Panc1 (cell line): ENCODE measurements at regions not wholly inside any gene's neighbourhood (a gene's known extent, or its start where the extent isn't known, plus 50 kb on each side); places are given as distances from the start of the nearest gene placed in this dataset.

ENCODE experiments used
- ATAC-seq: fragments of 200-7000 bp; cut with Tn5 transposase; 2 replicates; pipeline ENCODE4 v1.9.1; 2020; ENCODE audit warnings: mild to moderate bottlenecking, moderate library complexity
- BruUV-seq: library from RNA; stranded (reverse); fragments of 400-500 nt; replicated peaks from 2 replicates; lab custom pipeline; 2021; lab: Mats Ljungman, UMichigan
- CTCF ChIA-PET: fragments of 300-600 bp; sonication (Branson Sonifier 250); formaldehyde crosslinking; loops from one replicate; lab custom pipeline; 2022; ENCODE audit warnings: antibody characterized with exemption; lab: Charles Lee
- POLR2A ChIA-PET: fragments of 300-600 bp; sonication (Branson Sonifier 250); formaldehyde crosslinking; loops from one replicate; lab custom pipeline; 2022; ENCODE audit warnings: antibody characterized with exemption; lab: Charles Lee
- DNase-seq: peaks from one replicate; pipeline ENCODE4 v3.0.0-alpha.2; 2010; ENCODE audit warnings: low read depth, low spot score
- H3K27ac ChIP-seq: 2 replicates; pipeline ENCODE4 v1.5.1; 2011; ENCODE audit warnings: mild to moderate bottlenecking, low read length, inconsistent platforms
- H3K27me3 ChIP-seq: fragments of 200-500 bp; sonication (Bioruptor generic); 2 replicates; pipeline ENCODE4 v1.6.0; 2014; ENCODE audit warnings: low read length, inconsistent platforms; ENCODE audit not compliant: control insufficient read depth, insufficient read depth
- H3K36me3 ChIP-seq: fragments of 200-500 bp; sonication (Bioruptor generic); 2 replicates; pipeline ENCODE4 v1.5.1; 2014; ENCODE audit warnings: inconsistent platforms, mild to moderate bottlenecking, low read length, moderate library complexity; ENCODE audit not compliant: control insufficient read depth, insufficient read depth
- H3K4me1 ChIP-seq: 2 replicates; pipeline ENCODE4 v1.5.1; 2011; ENCODE audit warnings: inconsistent platforms, mild to moderate bottlenecking, low read length, moderate library complexity; ENCODE audit not compliant: control insufficient read depth, insufficient read depth
- H3K4me3 ChIP-seq, 2 experiments: 2 replicates each; pipeline ENCODE4 v1.5.1; 2011 to 2012; ENCODE audit warnings: low read depth in 2 of 2, low read length in 2 of 2, mild to moderate bottlenecking in 2 of 2, inconsistent platforms in 1 of 2, moderate library complexity in 1 of 2
- H3K9me3 ChIP-seq: fragments of 200-500 bp; sonication (Bioruptor generic); 2 replicates; pipeline ENCODE4 v1.5.1; 2014; ENCODE audit warnings: low read depth, mild to moderate bottlenecking, inconsistent platforms, low read length, moderate library complexity; ENCODE audit not compliant: control insufficient read depth, insufficient read depth
- POLR2AphosphoS5 ChIP-seq: IDR thresholded peaks from 2 replicates; pipeline ENCODE4 v1.6.1; 2012; ENCODE audit warnings: mild to moderate bottlenecking, low read depth, low read length, moderate library complexity
- SIN3A ChIP-seq: IDR thresholded peaks from 2 replicates; pipeline ENCODE4 v1.6.1; 2012; ENCODE audit warnings: low read depth, mild to moderate bottlenecking, low read length, moderate library complexity, borderline replicate concordance; ENCODE audit not compliant: insufficient read depth
- TCF7L2 ChIP-seq: IDR thresholded peaks from 2 replicates; pipeline ENCODE4 v1.6.1; 2011; ENCODE audit warnings: mild to moderate bottlenecking, low read depth, low read length, inconsistent platforms
- in situ Hi-C: cut with HindIII; loops from 2 replicates; pipeline ENCODE4 v1.10.0; 2016; ENCODE audit warnings: low sequenced_read_pairs, low pct_unique_long_range_greater_than_20kb
- intact Hi-C: fragments of 100-400 bp; cut with micrococcal nuclease; formaldehyde crosslinking; loops from one replicate; pipeline ENCODE4 v1.10.0; 2022; ENCODE audit not compliant: unreplicated experiment
- TF ChIP-seq, protein P1 (sequence below), 2 experiments: IDR thresholded peaks; 2 replicates each; pipeline ENCODE4 v1.6.1; 2011 to 2012; ENCODE audit warnings: low read depth in 2 of 2, control low read depth in 1 of 2, low read length in 1 of 2, mild to moderate bottlenecking in 1 of 2, moderate library complexity in 1 of 2; ENCODE audit not compliant: insufficient read depth in 1 of 2
- TF ChIP-seq, protein P2 (sequence below): fragments of 450-650 bp; IDR thresholded peaks from 2 replicates; pipeline ENCODE4 v1.5.1; 2017; ENCODE audit warnings: mild to moderate bottlenecking

DNA sequence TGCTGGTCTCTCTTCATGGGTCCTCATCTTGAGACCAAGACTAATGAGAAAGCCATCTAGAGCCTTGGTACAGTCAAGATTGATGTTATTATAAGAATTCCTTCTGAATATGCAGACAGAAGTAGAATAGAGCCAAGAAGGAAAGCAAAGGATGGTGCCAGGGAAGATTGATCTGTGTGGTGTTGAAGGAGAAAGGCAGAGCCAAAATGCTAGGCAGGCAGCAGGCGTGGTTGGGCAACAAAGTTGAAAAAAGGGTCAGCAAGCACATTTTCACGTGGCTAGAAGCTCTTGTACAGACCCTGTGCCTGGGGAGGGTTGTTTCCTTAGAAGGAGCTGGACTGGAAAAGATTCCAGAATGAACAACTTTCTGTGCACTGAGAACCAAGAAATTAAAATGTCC, 319.7 kb upstream of the ARGLU1 start:
- H3K27me3 ChIP-seq, result no peaks in the 10 kb centered on the region
- in situ Hi-C loops (no loop called here), intact Hi-C loops (no loop called here)
- DNase-seq (no peak), ATAC-seq (no peak)
- CTCF ChIA-PET, result no interaction called here
- H3K9me3 ChIP-seq, result no peaks in the 10 kb centered on the region
- no peak overlapping the region for H3K27ac ChIP-seq
- BruUV-seq, result no TSS peak
- no peaks in the 10 kb centered on the region for H3K36me3 ChIP-seq
- no peak overlapping the region for H3K4me3 ChIP-seq
- no peaks in the 10 kb centered on the region for H3K4me1 ChIP-seq
- POLR2A ChIA-PET, result no interaction called here
- TF ChIP-seq, protein P1, sequence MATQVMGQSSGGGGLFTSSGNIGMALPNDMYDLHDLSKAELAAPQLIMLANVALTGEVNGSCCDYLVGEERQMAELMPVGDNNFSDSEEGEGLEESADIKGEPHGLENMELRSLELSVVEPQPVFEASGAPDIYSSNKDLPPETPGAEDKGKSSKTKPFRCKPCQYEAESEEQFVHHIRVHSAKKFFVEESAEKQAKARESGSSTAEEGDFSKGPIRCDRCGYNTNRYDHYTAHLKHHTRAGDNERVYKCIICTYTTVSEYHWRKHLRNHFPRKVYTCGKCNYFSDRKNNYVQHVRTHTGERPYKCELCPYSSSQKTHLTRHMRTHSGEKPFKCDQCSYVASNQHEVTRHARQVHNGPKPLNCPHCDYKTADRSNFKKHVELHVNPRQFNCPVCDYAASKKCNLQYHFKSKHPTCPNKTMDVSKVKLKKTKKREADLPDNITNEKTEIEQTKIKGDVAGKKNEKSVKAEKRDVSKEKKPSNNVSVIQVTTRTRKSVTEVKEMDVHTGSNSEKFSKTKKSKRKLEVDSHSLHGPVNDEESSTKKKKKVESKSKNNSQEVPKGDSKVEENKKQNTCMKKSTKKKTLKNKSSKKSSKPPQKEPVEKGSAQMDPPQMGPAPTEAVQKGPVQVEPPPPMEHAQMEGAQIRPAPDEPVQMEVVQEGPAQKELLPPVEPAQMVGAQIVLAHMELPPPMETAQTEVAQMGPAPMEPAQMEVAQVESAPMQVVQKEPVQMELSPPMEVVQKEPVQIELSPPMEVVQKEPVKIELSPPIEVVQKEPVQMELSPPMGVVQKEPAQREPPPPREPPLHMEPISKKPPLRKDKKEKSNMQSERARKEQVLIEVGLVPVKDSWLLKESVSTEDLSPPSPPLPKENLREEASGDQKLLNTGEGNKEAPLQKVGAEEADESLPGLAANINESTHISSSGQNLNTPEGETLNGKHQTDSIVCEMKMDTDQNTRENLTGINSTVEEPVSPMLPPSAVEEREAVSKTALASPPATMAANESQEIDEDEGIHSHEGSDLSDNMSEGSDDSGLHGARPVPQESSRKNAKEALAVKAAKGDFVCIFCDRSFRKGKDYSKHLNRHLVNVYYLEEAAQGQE (IDR thresholded peaks at IDR 0.05; ENCODE audit: insufficient read depth in 1 of 2, low read depth in 2 of 2, low read length in 1 of 2), result no peak
- TF ChIP-seq SIN3A, result no peak
- TF ChIP-seq TCF7L2, result no peak
- TF ChIP-seq POLR2AphosphoS5, result no peak
- TF ChIP-seq, protein P2, sequence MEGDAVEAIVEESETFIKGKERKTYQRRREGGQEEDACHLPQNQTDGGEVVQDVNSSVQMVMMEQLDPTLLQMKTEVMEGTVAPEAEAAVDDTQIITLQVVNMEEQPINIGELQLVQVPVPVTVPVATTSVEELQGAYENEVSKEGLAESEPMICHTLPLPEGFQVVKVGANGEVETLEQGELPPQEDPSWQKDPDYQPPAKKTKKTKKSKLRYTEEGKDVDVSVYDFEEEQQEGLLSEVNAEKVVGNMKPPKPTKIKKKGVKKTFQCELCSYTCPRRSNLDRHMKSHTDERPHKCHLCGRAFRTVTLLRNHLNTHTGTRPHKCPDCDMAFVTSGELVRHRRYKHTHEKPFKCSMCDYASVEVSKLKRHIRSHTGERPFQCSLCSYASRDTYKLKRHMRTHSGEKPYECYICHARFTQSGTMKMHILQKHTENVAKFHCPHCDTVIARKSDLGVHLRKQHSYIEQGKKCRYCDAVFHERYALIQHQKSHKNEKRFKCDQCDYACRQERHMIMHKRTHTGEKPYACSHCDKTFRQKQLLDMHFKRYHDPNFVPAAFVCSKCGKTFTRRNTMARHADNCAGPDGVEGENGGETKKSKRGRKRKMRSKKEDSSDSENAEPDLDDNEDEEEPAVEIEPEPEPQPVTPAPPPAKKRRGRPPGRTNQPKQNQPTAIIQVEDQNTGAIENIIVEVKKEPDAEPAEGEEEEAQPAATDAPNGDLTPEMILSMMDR, result no peak

DNA sequence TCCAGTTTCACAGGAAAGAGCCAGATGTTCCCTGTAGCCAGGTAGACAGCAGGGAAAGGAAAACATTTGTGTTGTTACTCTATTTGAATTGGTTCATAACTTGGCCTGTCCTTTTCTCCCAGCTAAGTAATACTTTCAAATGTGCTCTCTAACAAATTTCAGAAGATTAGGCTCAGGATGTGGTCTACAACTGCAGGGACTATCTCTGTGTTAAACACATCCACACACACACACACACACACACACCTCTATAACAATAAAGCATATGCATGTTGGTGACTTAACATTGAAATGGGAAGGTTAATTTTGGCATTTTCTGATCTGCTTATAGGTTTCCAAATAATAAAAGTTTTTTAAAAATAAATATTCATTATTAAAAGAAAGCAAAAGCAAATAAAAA, 316.0 kb upstream of the ARGLU1 start:
- CTCF ChIA-PET, result no interaction called here
- no peak for DNase-seq
- intact Hi-C loops (no loop called here), in situ Hi-C loops (no loop called here)
- H3K36me3 ChIP-seq, result no peaks in the 10 kb centered on the region
- no peak for ATAC-seq
- BruUV-seq, result no TSS peak
- H3K9me3 ChIP-seq, result no peaks in the 10 kb centered on the region
- H3K27me3 ChIP-seq, result no peaks in the 10 kb centered on the region
- no peak overlapping the region for H3K4me3 ChIP-seq
- TF ChIP-seq, protein P2, result no peak
- TF ChIP-seq, protein P1 (IDR thresholded peaks at IDR 0.05; ENCODE audit: insufficient read depth in 1 of 2, low read depth in 2 of 2, low read length in 1 of 2), result no peak
- no peak for TF ChIP-seq TCF7L2
- TF ChIP-seq SIN3A, result no peak
- TF ChIP-seq POLR2AphosphoS5, result no peak
- POLR2A ChIA-PET, result no interaction called here
- no peaks in the 10 kb centered on the region for H3K4me1 ChIP-seq
- H3K27ac ChIP-seq, result no peak overlapping the region
